Midbrain (tissue), 1 donor: ENCODE measurements at regions not wholly inside any gene's neighbourhood (a gene's known extent, or its start where the extent isn't known, plus 50 kb on each side); places are given as distances from the start of the nearest gene placed in this dataset.

Experiments used
- DNase-seq: peaks from one replicate; lab custom pipeline; 2025; lab: John Stamatoyannopoulos, UW

DNA sequence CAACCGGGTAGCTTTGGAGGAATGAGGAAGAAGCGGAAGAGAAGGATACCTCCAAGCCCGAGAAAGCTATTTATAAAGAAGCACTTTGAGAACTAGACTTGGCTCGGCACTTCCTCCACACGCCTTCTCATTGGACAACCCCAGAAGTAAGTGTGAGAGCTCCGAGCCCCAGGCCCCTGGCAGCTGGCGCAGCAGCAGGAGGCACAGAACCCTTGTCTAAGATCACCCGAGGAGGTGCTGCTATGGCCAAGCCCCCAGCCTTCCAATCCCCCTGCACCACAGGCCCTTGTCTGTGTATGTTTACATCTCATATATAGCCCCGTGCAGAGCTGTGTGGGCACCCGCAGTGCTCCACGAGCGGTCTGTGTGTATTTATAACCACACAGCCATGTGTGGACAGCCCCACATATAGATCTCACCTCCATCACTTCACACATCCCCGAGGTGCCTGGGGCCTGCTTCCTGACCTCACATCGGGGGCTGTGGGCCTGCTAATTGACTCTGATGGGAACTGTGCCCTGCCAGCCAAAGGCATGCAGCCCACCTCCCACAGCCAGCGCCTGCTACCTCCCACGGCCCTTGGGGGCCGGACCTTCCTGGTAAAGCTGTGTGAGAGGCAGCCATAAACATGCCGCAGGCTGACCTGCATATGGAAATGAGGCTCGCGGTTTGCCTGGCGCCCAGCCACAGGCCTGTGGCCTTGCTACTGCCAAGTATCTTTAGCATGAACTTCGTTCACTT is 96.1 kb downstream of the C17orf67 start:
- no peak for DNase-seq

DNA sequence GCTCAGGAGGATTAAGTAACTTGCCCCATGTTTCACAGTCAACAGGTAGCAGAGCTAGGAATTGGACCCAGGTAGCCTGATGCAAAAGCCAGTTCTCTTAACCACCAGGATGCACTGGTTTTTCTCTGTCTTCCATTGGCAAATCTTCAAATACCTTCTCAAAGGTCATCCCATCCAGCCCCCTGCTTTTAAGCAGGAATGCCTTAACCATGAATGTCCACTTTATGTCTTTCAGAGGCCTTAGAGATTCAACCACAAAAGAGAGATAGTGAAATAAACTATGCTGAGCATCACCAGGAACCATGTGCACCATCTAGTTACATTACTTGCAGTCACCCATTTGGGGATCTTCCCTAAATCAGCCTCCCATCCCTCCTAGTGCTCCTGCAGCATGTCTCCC is 94.3 kb downstream of the C17orf67 start:
- DNase-seq = no peak

DNA sequence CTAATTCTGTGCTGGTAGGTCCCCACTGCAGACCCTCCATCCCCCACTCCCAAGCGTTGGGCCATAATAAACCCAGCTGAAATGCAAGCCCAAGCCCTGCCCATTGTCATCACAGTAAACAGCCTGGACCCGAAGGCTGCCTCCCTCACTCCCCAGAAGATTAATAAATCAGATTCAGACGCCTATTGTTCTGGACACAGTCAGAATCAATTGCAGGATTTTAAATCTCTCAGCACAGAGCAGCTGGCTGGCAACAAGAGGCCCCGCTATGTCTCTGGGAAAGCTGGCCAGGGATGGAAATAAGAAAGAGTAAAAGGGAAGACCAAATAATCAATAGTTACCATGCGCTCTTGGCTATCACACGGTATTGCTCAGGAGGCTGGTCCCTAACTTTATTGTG is 93.9 kb downstream of the C17orf67 start:
- no peak for DNase-seq

DNA sequence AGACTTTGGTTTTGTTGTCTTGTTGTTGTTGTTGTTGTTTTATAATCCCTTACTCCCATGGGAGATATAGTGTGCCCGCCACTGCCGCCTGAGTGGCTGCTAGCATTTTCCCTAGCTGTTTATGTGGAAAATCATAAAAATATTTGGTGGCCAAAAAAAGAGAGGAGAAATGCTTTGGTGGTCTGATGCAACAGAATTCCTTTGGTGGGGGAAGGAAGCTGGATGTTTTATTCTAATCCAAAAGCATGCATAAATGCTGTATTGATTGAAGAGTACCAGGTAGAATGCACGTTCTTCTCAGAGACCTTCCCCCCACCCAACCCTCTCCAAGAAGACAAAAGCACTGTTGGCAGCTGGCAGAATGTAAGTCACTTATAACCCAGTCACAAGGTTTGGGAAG is 93.2 kb downstream of the C17orf67 start:
- DNase-seq = no peak
